Stimulated activated CD8-positive, alpha-beta memory T cell treated with anti-CD3 and anti-CD28 coated beads, Interleukin-7, amount 100 ng/mL, for 48 hours (primary cell): ENCODE measurements at regions not wholly inside any gene's neighbourhood (a gene's known extent, or its start where the extent isn't known, plus 50 kb on each side); places are given as distances from the start of the nearest gene placed in this dataset.
"Not testable (repeated sequence)": the region's sequence is repeated elsewhere in the genome, so short reads cannot be mapped to it uniquely, and the experiment has no call there.

Experiments
- DNase-seq, 2 donors: peaks; one replicate each; pipeline ENCODE4 v3.0.0-alpha.2; 2020; ENCODE audit warnings: low read depth in 1 of 2; ENCODE audit errors: extremely low read depth in 1 of 2

- DNase-seq: no peak
Measured at GRCh38 chr14:83568141-83568540, 1961.8 kb upstream of the FLRT2 start.

- no peak for DNase-seq
Measured at GRCh38 chr14:83575301-83575700, 1954.6 kb upstream of the FLRT2 start.

GRCh38 chr14:83583201-83583600 is 1946.7 kb upstream of the FLRT2 start:
- DNase-seq: no peak

DNA sequence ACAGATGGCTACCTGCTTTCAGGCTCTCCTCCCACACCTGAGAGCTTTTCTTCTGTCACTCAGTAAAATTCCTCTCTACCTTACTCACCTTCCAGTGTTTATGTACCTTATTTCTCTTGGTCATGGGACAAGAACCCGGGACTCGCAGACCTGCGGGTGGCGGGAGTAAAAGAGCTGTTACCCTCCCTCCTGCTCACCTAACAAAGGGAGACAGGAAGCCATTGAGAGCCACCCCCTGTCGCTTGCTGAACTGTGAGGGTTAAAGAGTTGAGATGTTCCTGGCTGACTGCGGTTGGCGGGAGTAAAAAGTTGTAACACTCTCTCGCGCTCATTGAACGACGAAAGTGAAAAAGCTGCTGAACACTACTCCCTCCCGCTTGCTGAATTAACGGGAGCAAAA is 1935.1 kb upstream of the FLRT2 start:
- DNase-seq: no peak

- DNase-seq: no peak
Measured at GRCh38 chr14:83607682-83608081, 1922.3 kb upstream of the FLRT2 start.

GRCh38 chr14:83611491-83611890 is 1918.5 kb upstream of the FLRT2 start:
- no peak for DNase-seq

GRCh38 chr14:83611906-83612390 is 1918.0 kb upstream of the FLRT2 start:
- DNase-seq: no peak

- no peak for DNase-seq
Measured at GRCh38 chr14:83614956-83615355, 1915.0 kb upstream of the FLRT2 start.

GRCh38 chr14:83624541-83624940 is 1905.4 kb upstream of the FLRT2 start:
- no peak for DNase-seq

DNA sequence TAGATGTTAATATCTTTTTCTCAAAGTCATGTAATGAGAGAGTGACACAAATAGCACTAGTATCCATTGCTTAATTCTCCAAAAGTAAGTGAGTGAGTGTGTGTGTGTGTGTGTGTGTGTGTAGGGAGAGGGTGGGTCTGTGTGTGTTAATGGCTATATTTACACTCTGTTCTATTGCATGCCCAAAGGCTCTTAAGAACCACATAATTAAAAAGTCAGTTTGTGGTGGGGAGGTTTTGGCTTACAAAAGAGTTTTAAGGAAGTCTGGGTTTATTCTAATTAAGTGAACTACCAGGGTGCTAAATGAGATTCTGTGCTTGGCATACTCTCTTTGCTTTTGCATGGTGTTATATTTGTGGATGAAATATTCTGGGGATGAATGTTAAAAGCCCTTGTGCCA is 1897.6 kb upstream of the FLRT2 start:
- DNase-seq: no peak

DNA sequence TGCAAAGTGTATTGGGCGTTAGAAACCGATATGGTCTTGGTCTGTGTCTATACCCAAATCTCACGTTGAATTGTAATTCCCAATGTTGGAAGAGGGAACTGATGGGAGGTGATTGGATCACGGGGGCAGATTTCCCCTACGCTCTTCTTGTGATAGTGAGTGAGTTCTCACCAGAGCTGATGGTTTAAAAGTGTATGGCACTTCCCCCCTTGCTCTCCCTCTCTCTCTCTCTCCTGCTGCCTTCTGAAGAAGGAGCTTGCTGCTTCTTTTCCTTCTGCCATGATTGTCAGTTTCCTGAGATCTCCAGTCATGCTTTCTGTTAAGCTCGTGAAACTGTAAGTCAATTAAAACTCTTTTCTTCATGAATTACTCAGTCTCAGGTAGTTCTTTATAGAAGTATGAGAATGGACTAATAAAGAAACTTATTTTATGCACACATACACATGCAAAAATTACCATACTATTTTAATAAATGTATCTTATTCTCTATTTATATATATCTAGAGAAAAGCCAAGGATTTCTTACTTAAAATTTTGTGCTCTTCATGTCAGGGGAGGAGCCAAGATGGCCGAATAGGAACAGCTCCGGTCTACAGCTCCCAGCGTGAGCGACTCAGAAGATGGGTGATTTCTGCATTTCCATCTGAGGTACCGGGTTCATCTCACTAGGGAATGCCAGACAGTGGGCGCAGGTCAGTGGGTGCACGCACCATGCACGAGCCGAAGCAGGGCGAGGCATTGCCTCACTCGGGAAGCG is 1891.0 kb upstream of the FLRT2 start:
- DNase-seq: no peak

- not testable (repeated sequence) for DNase-seq
Measured at GRCh38 chr14:83639505-83639875, 1890.5 kb upstream of the FLRT2 start.

- no peak for DNase-seq
Measured at GRCh38 chr14:83646228-83646627, 1883.7 kb upstream of the FLRT2 start.

GRCh38 chr14:83660597-83660996 is 1869.3 kb upstream of the FLRT2 start:
- DNase-seq: no peak

- no peak for DNase-seq
Measured at GRCh38 chr14:83664389-83664788, 1865.6 kb upstream of the FLRT2 start.

DNA sequence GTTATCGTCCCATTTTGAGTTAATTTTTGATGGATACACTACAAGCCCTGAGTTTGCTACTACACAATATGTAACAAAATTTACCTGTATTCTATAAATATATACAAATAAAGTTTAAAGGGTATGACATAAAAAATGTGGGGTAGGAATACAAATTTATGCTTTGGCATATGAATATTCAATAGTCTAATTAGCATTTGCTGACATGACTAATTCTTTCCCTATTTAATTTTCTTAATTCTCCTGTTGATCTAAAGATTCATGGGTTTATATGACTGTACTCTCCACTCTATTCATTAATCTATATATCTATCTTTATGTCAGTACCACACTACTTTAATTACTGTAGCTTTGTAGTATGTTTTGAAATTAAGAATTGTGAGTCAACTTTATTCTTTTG is 1840.7 kb upstream of the FLRT2 start:
- DNase-seq: no peak

GRCh38 chr14:83697099-83697498 is 1832.8 kb upstream of the FLRT2 start:
- no peak for DNase-seq

DNA sequence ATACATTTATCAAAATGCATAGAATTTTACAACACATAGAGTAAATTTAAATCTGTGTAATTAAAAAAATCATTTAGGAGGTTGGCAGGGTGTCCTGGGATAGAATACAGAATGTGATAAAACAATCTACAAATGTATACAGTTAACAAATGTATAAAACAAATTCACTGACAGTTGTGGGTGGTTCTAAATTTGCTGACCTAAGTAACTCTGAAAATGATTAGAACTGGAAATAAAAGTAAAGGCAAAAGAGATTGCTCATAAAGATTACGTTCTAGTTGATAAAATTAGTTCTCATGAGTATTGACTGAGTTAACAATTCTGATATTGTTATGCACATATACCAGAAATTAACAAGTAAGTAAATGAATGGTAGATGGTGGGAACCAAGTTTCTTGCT is 1827.3 kb upstream of the FLRT2 start:
- no peak for DNase-seq

DNA sequence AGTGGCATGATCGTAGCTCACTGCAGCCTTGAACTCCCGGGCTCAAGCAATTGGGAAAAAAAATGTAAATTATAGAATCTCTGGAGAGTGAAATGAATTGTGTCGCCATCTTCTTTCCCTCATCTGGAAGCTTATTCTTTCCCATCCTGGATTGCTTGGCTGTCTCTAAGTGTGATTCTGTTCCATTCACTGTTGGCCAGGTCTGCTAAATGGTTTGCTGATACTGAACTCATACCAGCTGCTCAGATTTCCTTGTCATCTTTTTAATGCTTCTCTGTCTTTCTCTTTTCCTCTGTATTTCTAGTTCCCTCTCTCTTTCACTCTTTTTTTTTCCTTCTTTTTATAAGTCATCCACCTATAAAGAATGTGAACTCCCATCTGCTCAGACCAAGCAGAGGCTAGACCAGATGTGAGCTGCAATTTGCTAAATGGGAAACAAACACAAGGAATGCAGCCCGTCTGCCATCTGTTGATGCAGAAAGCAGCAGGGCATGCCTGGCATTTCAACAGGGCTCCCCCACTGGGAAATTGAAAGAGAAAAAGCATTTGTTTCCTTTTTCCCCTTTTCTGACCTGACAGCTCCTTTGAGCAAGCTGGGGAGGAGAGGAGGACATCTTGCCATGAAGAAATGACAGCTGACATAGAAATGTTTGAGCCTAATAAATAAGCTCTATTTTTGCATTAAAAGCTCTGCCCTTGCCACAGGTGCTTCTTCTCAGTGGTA is 1823.6 kb upstream of the FLRT2 start:
- DNase-seq: no peak

DNA sequence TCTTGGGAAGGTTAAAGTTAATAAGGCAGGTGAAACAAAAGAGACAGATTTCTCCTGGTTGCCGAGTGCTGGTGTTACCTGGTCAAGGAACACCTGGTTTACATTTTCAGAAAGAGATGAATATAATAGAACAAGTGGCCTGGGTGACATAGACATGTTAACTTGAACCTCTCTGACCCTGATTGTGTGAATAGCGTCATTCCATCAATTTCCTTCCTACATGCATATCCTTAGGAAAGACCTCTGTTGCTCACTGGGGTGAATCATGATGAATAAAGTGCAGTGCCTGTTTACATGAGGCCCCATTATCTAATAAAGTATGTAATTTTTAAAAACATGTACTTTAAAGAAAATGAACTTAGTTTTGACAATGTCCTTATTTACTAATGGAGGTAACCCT is 1822.9 kb upstream of the FLRT2 start:
- no peak for DNase-seq

- no peak for DNase-seq
Measured at GRCh38 chr14:83709116-83709515, 1820.8 kb upstream of the FLRT2 start.

DNA sequence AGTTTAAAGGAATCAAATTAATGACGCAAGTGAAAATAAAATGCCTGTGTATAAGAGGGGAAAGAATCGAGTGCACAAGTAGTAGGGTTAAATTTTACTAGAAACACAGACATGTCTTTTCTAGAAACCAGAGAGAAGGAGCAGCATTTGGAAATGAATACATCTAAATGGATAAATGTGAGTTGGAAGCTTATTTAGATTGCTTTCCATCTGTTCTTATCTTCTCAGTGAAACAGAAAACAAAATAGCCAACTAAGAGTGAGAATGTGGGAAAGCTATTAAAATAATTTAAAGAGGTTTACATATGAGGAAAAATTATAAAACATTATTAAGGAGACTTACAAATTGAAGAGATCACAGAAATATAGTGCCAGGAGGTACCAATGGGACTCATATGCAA is 1818.9 kb upstream of the FLRT2 start:
- DNase-seq: no peak
